DMS 273 (cell line): ENCODE measurements at regions not wholly inside any gene's neighbourhood (a gene's known extent, or its start where the extent isn't known, plus 50 kb on each side); places are given as distances from the start of the nearest gene placed in this dataset.
A peak's percentile ranks its signal among the peaks of the same experiment; 100 is the strongest.

Source experiments
- DNase-seq: peaks from one replicate; lab custom pipeline; 2025; ENCODE audit not compliant: unreplicated experiment; lab: John Stamatoyannopoulos, UW

- DNase-seq, result peak; percentile 94
These were observed 230.3 kb downstream of the C1orf94 start for GRCh38 chr1:34406833-34407539.

- DNase-seq, result no peak
These were observed 231.3 kb downstream of the C1orf94 start for GRCh38 chr1:34408011-34408410.

- no peak for DNase-seq
These were observed 233.1 kb downstream of the C1orf94 start for GRCh38 chr1:34409689-34410229.

- no peak for DNase-seq
These were observed 236.1 kb downstream of the C1orf94 start for GRCh38 chr1:34412598-34413370.

GRCh38 chr1:34415140-34415539 lies 238.4 kb downstream of the C1orf94 start:
- no peak for DNase-seq

GRCh38 chr1:34418166-34418565 lies 241.5 kb downstream of the C1orf94 start:
- no peak for DNase-seq

GRCh38 chr1:34419663-34420136 lies 243.0 kb downstream of the C1orf94 start:
- peak; percentile 73 for DNase-seq

GRCh38 chr1:34425046-34425445 lies 248.3 kb downstream of the C1orf94 start:
- DNase-seq, result no peak

GRCh38 chr1:34425785-34426184 lies 249.1 kb downstream of the C1orf94 start:
- no peak for DNase-seq

- no peak for DNase-seq
These were observed 249.7 kb downstream of the C1orf94 start for GRCh38 chr1:34426325-34426896.

GRCh38 chr1:34427170-34427569 lies 250.5 kb downstream of the C1orf94 start:
- DNase-seq, result no peak

- no peak for DNase-seq
These were observed 256.4 kb downstream of the C1orf94 start for GRCh38 chr1:34433099-34433498.

- DNase-seq, result no peak
These were observed 260.1 kb downstream of the C1orf94 start for GRCh38 chr1:34436836-34437235.

GRCh38 chr1:34441259-34442069 lies 264.8 kb downstream of the C1orf94 start:
- DNase-seq, result no peak

GRCh38 chr1:34444516-34444915 lies 267.8 kb downstream of the C1orf94 start:
- DNase-seq, result no peak

- no peak for DNase-seq
These were observed 273.6 kb downstream of the C1orf94 start for GRCh38 chr1:34450325-34450724.

GRCh38 chr1:34452451-34452850 lies 275.7 kb downstream of the C1orf94 start:
- DNase-seq, result no peak

GRCh38 chr1:34455121-34455520 lies 278.4 kb downstream of the C1orf94 start:
- no peak for DNase-seq

GRCh38 chr1:34460193-34460592 lies 283.5 kb downstream of the C1orf94 start:
- peak; percentile 66 for DNase-seq

GRCh38 chr1:34470401-34470800 lies 284.4 kb upstream of the GJB5 start:
- DNase-seq, result no peak

- DNase-seq, result no peak
These were observed 280.3 kb upstream of the GJB5 start for GRCh38 chr1:34474566-34474965.
